Right lobe of liver (tissue), 4 donors: ENCODE measurements at regions not wholly inside any gene's neighbourhood (a gene's known extent, or its start where the extent isn't known, plus 50 kb on each side); places are given as distances from the start of the nearest gene placed in this dataset.

Source experiments
- POLR2A ChIP-seq: fragments of 450-650 bp; IDR thresholded peaks from one replicate; pipeline ENCODE4 v1.6.1; 2017; ENCODE audit warnings: antibody characterized with exemption, mild to moderate bottlenecking
- TF ChIP-seq, protein P1 (sequence below), 4 donors: fragments of 200-600 bp in 3 of 4; fragments of 450-650 bp in 1 of 4; IDR thresholded peaks; one replicate each; pipeline versions ENCODE4 v1.5.1 to v1.8.0; 2016 to 2022; ENCODE audit warnings: antibody characterized with exemption in 4 of 4, mild to moderate bottlenecking in 2 of 4
- donor health status: DM: no; HTN: no; CAD: no.
- donor health status: DM: no; HTN: no; CAD: no.
- donor health status: DM: no; HTN: yes; CAD: no.

DNA sequence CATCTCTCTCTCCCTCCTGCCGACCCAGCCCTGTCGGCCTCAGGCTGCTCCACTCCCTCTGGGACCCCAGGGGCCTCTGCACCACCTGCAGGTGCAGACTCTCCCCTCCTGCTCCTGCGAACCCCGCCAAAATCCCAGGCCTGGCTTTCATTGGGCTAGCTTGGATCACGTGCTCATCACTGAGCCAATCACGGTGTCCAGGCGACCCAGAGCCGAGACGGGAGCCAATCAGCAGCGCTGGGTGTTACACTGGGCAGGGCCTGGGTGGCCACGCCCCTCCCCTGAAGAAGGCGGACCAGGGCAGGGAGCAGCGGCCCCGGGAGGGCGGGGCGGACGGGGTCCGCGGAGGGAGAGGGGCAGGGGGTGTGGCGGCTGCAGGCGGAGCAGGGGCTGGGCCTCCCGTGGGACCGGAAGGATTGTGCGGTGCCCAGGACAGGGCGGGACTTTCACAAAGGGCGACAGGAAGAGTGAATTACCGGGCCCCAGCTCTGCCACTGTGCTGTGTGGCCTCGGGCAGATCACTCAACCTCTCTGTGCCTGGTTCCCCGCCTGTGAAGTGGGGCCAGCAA, 66.6 kb upstream of the FBRSL1 start:
- TF ChIP-seq, protein P1, sequence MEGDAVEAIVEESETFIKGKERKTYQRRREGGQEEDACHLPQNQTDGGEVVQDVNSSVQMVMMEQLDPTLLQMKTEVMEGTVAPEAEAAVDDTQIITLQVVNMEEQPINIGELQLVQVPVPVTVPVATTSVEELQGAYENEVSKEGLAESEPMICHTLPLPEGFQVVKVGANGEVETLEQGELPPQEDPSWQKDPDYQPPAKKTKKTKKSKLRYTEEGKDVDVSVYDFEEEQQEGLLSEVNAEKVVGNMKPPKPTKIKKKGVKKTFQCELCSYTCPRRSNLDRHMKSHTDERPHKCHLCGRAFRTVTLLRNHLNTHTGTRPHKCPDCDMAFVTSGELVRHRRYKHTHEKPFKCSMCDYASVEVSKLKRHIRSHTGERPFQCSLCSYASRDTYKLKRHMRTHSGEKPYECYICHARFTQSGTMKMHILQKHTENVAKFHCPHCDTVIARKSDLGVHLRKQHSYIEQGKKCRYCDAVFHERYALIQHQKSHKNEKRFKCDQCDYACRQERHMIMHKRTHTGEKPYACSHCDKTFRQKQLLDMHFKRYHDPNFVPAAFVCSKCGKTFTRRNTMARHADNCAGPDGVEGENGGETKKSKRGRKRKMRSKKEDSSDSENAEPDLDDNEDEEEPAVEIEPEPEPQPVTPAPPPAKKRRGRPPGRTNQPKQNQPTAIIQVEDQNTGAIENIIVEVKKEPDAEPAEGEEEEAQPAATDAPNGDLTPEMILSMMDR (IDR thresholded peaks at IDR 0.05) = no peak
- TF ChIP-seq POLR2A = no peak
